HG02981 (cell line): ENCODE measurements at regions not wholly inside any gene's neighbourhood (a gene's known extent, or its start where the extent isn't known, plus 50 kb on each side); places are given as distances from the start of the nearest gene placed in this dataset.
A peak's percentile ranks its signal among the peaks of the same experiment; 100 is the strongest.
"Not testable (repeated sequence)": the region's sequence is repeated elsewhere in the genome, so short reads cannot be mapped to it uniquely, and the experiment has no call there.

ENCODE experiments used
- ATAC-seq: cut with Tn5 transposase; IDR thresholded peaks from one replicate; pipeline ENCODE4 v1.9.1; 2021; ENCODE audit warnings: mild to moderate bottlenecking, moderate library complexity; ENCODE audit not compliant: unreplicated experiment

- not testable (repeated sequence) for ATAC-seq
These were observed 295.7 kb upstream of the PLGLB2 start for GRCh38 chr2:87452193-87452592.

GRCh38 chr2:87452861-87453260 lies 295.0 kb upstream of the PLGLB2 start:
- ATAC-seq, result not testable (repeated sequence)

- ATAC-seq, result not testable (repeated sequence)
These were observed 293.9 kb upstream of the PLGLB2 start for GRCh38 chr2:87453965-87454364.

- ATAC-seq, result not testable (repeated sequence)
These were observed 293.5 kb upstream of the PLGLB2 start for GRCh38 chr2:87454421-87454820.

- ATAC-seq, result peak; percentile 44
These were observed 292.6 kb upstream of the PLGLB2 start for GRCh38 chr2:87455209-87455853.

- ATAC-seq, result peak; percentile 25
These were observed 292.0 kb upstream of the PLGLB2 start for GRCh38 chr2:87455854-87456249.

GRCh38 chr2:87456477-87457128 lies 291.3 kb upstream of the PLGLB2 start:
- ATAC-seq, result peak; percentile 70

- ATAC-seq, result not testable (repeated sequence)
These were observed 290.8 kb upstream of the PLGLB2 start for GRCh38 chr2:87457129-87457499.

- ATAC-seq, result not testable (repeated sequence)
These were observed 288.9 kb upstream of the PLGLB2 start for GRCh38 chr2:87458938-87459337.

GRCh38 chr2:87460104-87460503 lies 287.8 kb upstream of the PLGLB2 start:
- not testable (repeated sequence) for ATAC-seq

- ATAC-seq, result not testable (repeated sequence)
These were observed 287.2 kb upstream of the PLGLB2 start for GRCh38 chr2:87460662-87461061.

GRCh38 chr2:87461671-87462070 lies 286.2 kb upstream of the PLGLB2 start:
- not testable (repeated sequence) for ATAC-seq

- not testable (repeated sequence) for ATAC-seq
These were observed 283.7 kb upstream of the PLGLB2 start for GRCh38 chr2:87464219-87464618.

GRCh38 chr2:87465730-87466129 lies 282.2 kb upstream of the PLGLB2 start:
- not testable (repeated sequence) for ATAC-seq

GRCh38 chr2:87466591-87467120 lies 281.2 kb upstream of the PLGLB2 start:
- peak; percentile 44 for ATAC-seq

- ATAC-seq, result not testable (repeated sequence)
These were observed 279.4 kb upstream of the PLGLB2 start for GRCh38 chr2:87468429-87468981.

- peak; percentile 44 for ATAC-seq
These were observed 278.4 kb upstream of the PLGLB2 start for GRCh38 chr2:87469180-87470151.

GRCh38 chr2:87470381-87471380 lies 277.2 kb upstream of the PLGLB2 start:
- not testable (repeated sequence) for ATAC-seq

GRCh38 chr2:87471478-87471877 lies 276.4 kb upstream of the PLGLB2 start:
- not testable (repeated sequence) for ATAC-seq
